Gastroesophageal sphincter (tissue), 4 donors: ENCODE measurements at regions not wholly inside any gene's neighbourhood (a gene's known extent, or its start where the extent isn't known, plus 50 kb on each side); places are given as distances from the start of the nearest gene placed in this dataset.
A peak's percentile ranks its signal among the peaks of the same experiment; 100 is the strongest.

Experiments used
- ATAC-seq: fragments of 150-250 bp; one replicate; pipeline ENCODE4 v1.9.1; 2016; ENCODE audit warnings: mild to moderate bottlenecking, moderate library complexity
- H3K27ac ChIP-seq, 4 donors: fragments of 200-600 bp; sonication (generic) in 3 of 4; 1 replicate in 3 of 4; 2 replicates in 1 of 4; pipeline ENCODE4 v1.5.1; 2016 to 2019
- H3K27me3 ChIP-seq: fragments of 200-600 bp; sonication (generic); one replicate; pipeline ENCODE4 v1.5.1; 2019
- H3K36me3 ChIP-seq, 2 donors: fragments of 200-600 bp; sonication (generic); one replicate each; pipeline ENCODE4 v1.5.1; 2019; ENCODE audit warnings: control low read depth in 1 of 2
- H3K4me1 ChIP-seq, 3 donors: fragments of 200-600 bp; sonication (generic); 1 replicate in 2 of 3; 2 replicates in 1 of 3; pipeline ENCODE4 v1.5.1; 2016 to 2019; ENCODE audit warnings: control low read depth in 2 of 3
- H3K4me3 ChIP-seq, 2 donors: fragments of 200-600 bp; sonication (generic); one replicate each; pipeline ENCODE4 v1.5.1; 2019; ENCODE audit warnings: mild to moderate bottlenecking in 1 of 2, moderate library complexity in 1 of 2
- H3K9me3 ChIP-seq, 3 donors: fragments of 200-600 bp; sonication (generic); one replicate each; pipeline ENCODE4 v1.5.1; 2017 to 2019; ENCODE audit warnings: control low read depth in 2 of 3
- CTCF ChIP-seq, 4 experiments: fragments of 200-600 bp in 2 of 4; fragments of 450-650 bp in 2 of 4; sonication (generic) in 1 of 4; IDR thresholded peaks; one replicate each; pipeline ENCODE4 v1.5.1; 2017 to 2019; ENCODE audit warnings: antibody characterized with exemption in 4 of 4, mild to moderate bottlenecking in 2 of 4, moderate library complexity in 2 of 4
- EP300 ChIP-seq: sonication (generic); formaldehyde crosslinking; IDR thresholded peaks from one replicate; pipeline ENCODE4 v1.6.1; 2017; ENCODE audit warnings: antibody characterized with exemption, mild to moderate bottlenecking
- POLR2A ChIP-seq, 2 donors: fragments of 450-650 bp; IDR thresholded peaks; one replicate each; pipeline ENCODE4 v1.6.1; 2017; ENCODE audit warnings: antibody characterized with exemption in 2 of 2, mild to moderate bottlenecking in 2 of 2, moderate library complexity in 1 of 2
- POLR2AphosphoS5 ChIP-seq: sonication (generic); formaldehyde crosslinking; IDR thresholded peaks from one replicate; pipeline ENCODE4 v1.6.1; 2017; ENCODE audit warnings: antibody characterized with exemption
- WGBS, 2 donors: methylation state at CpG; one replicate each; pipeline ENCODE4 v1.1.5; 2018; ENCODE audit warnings: low coverage in 1 of 2; 5-methylcytosine and 5-hydroxymethylcytosine counted together

DNA sequence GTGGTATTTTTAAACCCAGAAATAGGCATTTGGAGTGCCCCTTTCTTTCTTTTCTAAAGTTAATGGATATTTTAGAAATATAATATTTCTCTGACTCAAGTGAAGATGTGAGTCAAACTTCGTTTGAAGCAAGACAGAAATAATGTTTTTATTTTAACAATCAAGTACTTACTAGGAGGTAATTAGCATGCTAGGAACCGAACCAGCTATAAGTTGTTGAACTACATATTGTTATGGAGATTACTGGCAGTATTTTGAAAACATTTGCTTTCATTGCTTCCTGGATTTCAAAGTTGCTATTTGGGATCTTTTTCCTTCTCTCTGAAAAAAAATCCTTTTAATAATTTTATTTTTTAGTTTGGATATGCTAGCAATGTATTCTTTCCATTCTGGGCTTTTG, 225.2 kb downstream of the NEDD1 start:
- WGBS, 2 donors, result 45 to 69% methylated on average over 2 of the region's 2 CpGs
- H3K4me1 ChIP-seq, result no peaks in the 10 kb centered on the region
- no peaks in the 10 kb centered on the region for H3K9me3 ChIP-seq
- TF ChIP-seq CTCF (IDR thresholded peaks at IDR 0.05) (no peak), POLR2AphosphoS5 (no peak), EP300 (no peak), POLR2A (IDR thresholded peaks at IDR 0.05) (no peak)
- H3K36me3 ChIP-seq, result no peaks in the 10 kb centered on the region
- no peak for ATAC-seq
- no peak overlapping the region for H3K27ac ChIP-seq
- H3K4me3 ChIP-seq, result no peak overlapping the region
- H3K27me3 ChIP-seq, result no peaks in the 10 kb centered on the region

GRCh38 chr12:97134495-97134894, 227.4 kb downstream of the NEDD1 start:
- H3K4me3 ChIP-seq, result no peak overlapping the region
- H3K9me3 ChIP-seq, result no peaks in the 10 kb centered on the region
- H3K27me3 ChIP-seq, result no peaks in the 10 kb centered on the region
- 100% methylated on average over 1 of the region's 1 CpG; no CpG with 5 or more reads in 1 of the 2 donors for WGBS, 2 donors
- no peak overlapping the region for H3K27ac ChIP-seq
- no peaks in the 10 kb centered on the region for H3K4me1 ChIP-seq
- no peak for ATAC-seq
- no peaks in the 10 kb centered on the region for H3K36me3 ChIP-seq
- TF ChIP-seq EP300 (no peak), CTCF (IDR thresholded peaks at IDR 0.05) (no peak), POLR2AphosphoS5 (no peak), POLR2A (IDR thresholded peaks at IDR 0.05) (no peak)

DNA sequence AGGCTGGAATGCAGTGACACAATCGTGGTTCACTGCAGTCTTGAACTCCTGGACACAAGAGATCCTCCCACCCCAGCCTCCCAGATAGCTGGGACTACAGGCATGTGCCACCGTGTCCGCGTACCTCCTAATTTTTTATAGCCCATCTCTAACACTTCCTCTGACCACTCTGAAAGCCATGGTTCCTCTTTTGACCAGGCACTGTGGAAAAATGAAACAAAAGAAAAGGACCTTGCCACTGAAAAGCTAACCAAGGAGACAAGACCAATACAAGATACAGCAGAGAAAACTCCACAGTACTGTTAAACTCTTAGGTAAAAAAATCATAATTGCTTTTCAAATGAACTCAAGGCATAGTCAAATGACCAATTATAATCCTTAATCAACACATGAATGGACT, 233.3 kb downstream of the NEDD1 start:
- H3K27me3 ChIP-seq, result no peaks in the 10 kb centered on the region
- ATAC-seq, result no peak
- 76% methylated on average over 4 of the region's 4 CpGs; no CpG with 5 or more reads in 1 of the 2 donors for WGBS, 2 donors

GRCh38 chr12:97142737-97143410, 235.8 kb downstream of the NEDD1 start:
- no peak for ATAC-seq
- 12 to 21% methylated on average over 4 to 6 of the region's 6 CpGs for WGBS, 2 donors
- Histone ChIP-seq H3K27me3 (no peaks in the 10 kb centered on the region), H3K4me1 (peaks cover 0 to 10% (median 0%) of the 10 kb centered on the region in 3 donors), H3K36me3 (no peaks in the 10 kb centered on the region), H3K4me3 (no peak overlapping the region), H3K9me3 (no peaks in the 10 kb centered on the region), H3K27ac (no peak overlapping the region)
- no peak for TF ChIP-seq POLR2A (IDR thresholded peaks at IDR 0.05)
- TF ChIP-seq EP300, result no peak
- TF ChIP-seq POLR2AphosphoS5, result peak; percentile 64

More for the DNA sequence above, 233.3 kb downstream of the NEDD1 start:
- peaks cover 0 to 10% (median 0%) of the 10 kb centered on the region in 3 donors for H3K4me1 ChIP-seq
- TF ChIP-seq EP300, result no peak
- no peaks in the 10 kb centered on the region for H3K9me3 ChIP-seq
- H3K27ac ChIP-seq, result no peak overlapping the region
- H3K4me3 ChIP-seq, result no peak overlapping the region
- no peaks in the 10 kb centered on the region for H3K36me3 ChIP-seq

- H3K36me3 ChIP-seq, result no peaks in the 10 kb centered on the region
- H3K27me3 ChIP-seq, result no peaks in the 10 kb centered on the region
- TF ChIP-seq EP300 (no peak), POLR2A (IDR thresholded peaks at IDR 0.05) (no peak), CTCF (IDR thresholded peaks at IDR 0.05) (peak; percentile 31 to 75 (median 44)), POLR2AphosphoS5 (no peak)
- H3K4me3 ChIP-seq, result no peak overlapping the region
- 43 to 51% methylated on average over 5 to 7 of the region's 9 CpGs for WGBS, 2 donors
- H3K4me1 ChIP-seq, result no peaks in the 10 kb centered on the region
- H3K9me3 ChIP-seq, result no peaks in the 10 kb centered on the region
- peak; percentile 46 for ATAC-seq
- no peak overlapping the region for H3K27ac ChIP-seq
Observed at GRCh38 chr12:97148941-97149559, 242.0 kb downstream of the NEDD1 start.

DNA sequence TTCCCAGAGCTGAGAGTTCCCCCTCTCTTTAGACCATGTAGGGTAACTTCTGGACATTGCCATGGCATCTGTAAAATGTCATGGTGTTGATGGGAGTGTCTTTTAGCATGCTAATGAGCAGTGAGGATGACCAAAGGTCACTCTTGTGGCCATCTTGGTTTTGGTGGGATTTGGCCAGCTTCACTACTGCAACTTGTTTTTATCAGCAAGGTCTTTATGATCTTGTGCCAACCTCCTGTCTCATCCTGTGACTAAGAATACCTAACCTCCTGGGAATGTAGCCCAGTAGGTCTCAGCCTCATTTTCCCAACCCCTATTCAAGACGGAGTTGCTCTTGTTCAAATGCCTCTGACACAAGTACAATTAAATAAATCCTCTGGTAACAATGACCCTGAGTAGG, 244.4 kb downstream of the NEDD1 start:
- no peak for ATAC-seq

More for the DNA sequence above, 244.4 kb downstream of the NEDD1 start:
- no peak overlapping the region for H3K4me3 ChIP-seq
- no peaks in the 10 kb centered on the region for H3K27me3 ChIP-seq
- H3K36me3 ChIP-seq, result no peaks in the 10 kb centered on the region
- no peak for TF ChIP-seq POLR2AphosphoS5
- TF ChIP-seq CTCF (IDR thresholded peaks at IDR 0.05), result no peak
- no peak for TF ChIP-seq EP300
- no peak for TF ChIP-seq POLR2A (IDR thresholded peaks at IDR 0.05)
- H3K9me3 ChIP-seq, result no peaks in the 10 kb centered on the region
- H3K4me1 ChIP-seq, result no peaks in the 10 kb centered on the region
- WGBS, 2 donors, result 0 to 27% methylated on average over 1 of the region's 1 CpG
- H3K27ac ChIP-seq, result no peak overlapping the region
